MM.1S (cell line): ENCODE measurements at regions not wholly inside any gene's neighbourhood (a gene's known extent, or its start where the extent isn't known, plus 50 kb on each side); places are given as distances from the start of the nearest gene placed in this dataset.

Experiments
- DNase-seq: peaks from one replicate; pipeline ENCODE4 v3.0.0-alpha.2; 2015
- H2AFZ ChIP-seq: fragments of 300-600 bp; sonication (generic); 2 replicates; pipeline ENCODE4 v1.6.0; 2016; ENCODE audit warnings: antibody characterized with exemption, low read length
- H3F3A ChIP-seq: fragments of 300-600 bp; sonication (generic); 2 replicates; pipeline ENCODE4 v1.6.1; 2016; ENCODE audit warnings: mild to moderate bottlenecking, antibody characterized with exemption, low read length, moderate library complexity, mixed read lengths; ENCODE audit not compliant: insufficient read depth
- H3K27ac ChIP-seq: fragments of 300-600 bp; sonication (generic); 2 replicates; pipeline ENCODE4 v1.5.1; 2016; ENCODE audit warnings: mild to moderate bottlenecking, low read length
- H3K27me3 ChIP-seq: fragments of 300-600 bp; sonication (generic); replicated peaks from 2 replicates; pipeline ENCODE4 v1.6.0; 2016; ENCODE audit warnings: low read length; ENCODE audit not compliant: insufficient read depth
- H3K36me3 ChIP-seq: fragments of 300-600 bp; sonication (generic); replicated peaks from 2 replicates; pipeline ENCODE4 v1.6.1; 2016; ENCODE audit warnings: mild to moderate bottlenecking, low read length, mixed read lengths; ENCODE audit not compliant: insufficient read depth
- H3K4me1 ChIP-seq: fragments of 300-600 bp; sonication (generic); 2 replicates; pipeline ENCODE4 v1.6.1; 2016; ENCODE audit warnings: low read length, mixed read lengths
- H3K4me2 ChIP-seq: fragments of 300-600 bp; sonication (generic); 2 replicates; pipeline ENCODE4 v1.6.0; 2016; ENCODE audit warnings: low read depth, low read length
- H3K4me3 ChIP-seq: fragments of 300-600 bp; sonication (generic); 2 replicates; pipeline ENCODE4 v1.5.1; 2016; ENCODE audit warnings: low read length, mixed read lengths
- H3K79me2 ChIP-seq: fragments of 300-600 bp; sonication (generic); 2 replicates; pipeline ENCODE4 v1.6.1; 2016; ENCODE audit warnings: mixed run types, low read length, mixed read lengths
- H3K9ac ChIP-seq: fragments of 300-600 bp; sonication (generic); 2 replicates; pipeline ENCODE4 v1.6.1; 2016; ENCODE audit warnings: low read length, mixed read lengths
- H3K9me2 ChIP-seq: fragments of 300-600 bp; sonication (generic); replicated peaks from 2 replicates; pipeline ENCODE4 v1.6.1; 2016; ENCODE audit warnings: mild to moderate bottlenecking, low read length, mixed read lengths; ENCODE audit not compliant: insufficient read depth
- H3K9me3 ChIP-seq: fragments of 300-600 bp; sonication (generic); replicated peaks from 2 replicates; pipeline ENCODE4 v1.6.1; 2016; ENCODE audit warnings: mild to moderate bottlenecking, low read length, mixed read lengths; ENCODE audit not compliant: insufficient read depth
- H4K20me1 ChIP-seq: fragments of 300-600 bp; sonication (generic); 2 replicates; pipeline ENCODE4 v1.6.1; 2016; ENCODE audit warnings: mild to moderate bottlenecking, low read length, moderate library complexity, mixed read lengths; ENCODE audit not compliant: insufficient read depth
- CTCF ChIP-seq: fragments of 300-600 bp; sonication (generic); IDR thresholded peaks from 2 replicates; pipeline ENCODE4 v1.5.1; 2016; ENCODE audit warnings: antibody characterized with exemption, low read length, mixed read lengths
- EZH2 ChIP-seq: fragments of 300-600 bp; sonication (generic); optimal IDR thresholded peaks from 2 replicates; pipeline ENCODE3; 2017; ENCODE audit warnings: low read depth, mild to moderate bottlenecking, antibody characterized with exemption, low read length, mixed read lengths
- EZH2phosphoT487 ChIP-seq: fragments of 300-600 bp; sonication (generic); IDR thresholded peaks from 2 replicates; pipeline ENCODE4 v1.6.1; 2018; ENCODE audit warnings: antibody characterized with exemption, low read length

GRCh38 chr1:30600706-30601105 is 122.7 kb downstream of the MATN1 start:
- Histone ChIP-seq H2AFZ (no peak overlapping the region), H3K9me2 (no peaks in the 10 kb centered on the region)

GRCh38 chr1:30600258-30600657 is 123.1 kb downstream of the MATN1 start:
- no peaks in the 10 kb centered on the region for H3K79me2 ChIP-seq
- peaks cover 96% of the 10 kb centered on the region for H3K27me3 ChIP-seq
- no peaks in the 10 kb centered on the region for H3F3A ChIP-seq
- no peaks in the 10 kb centered on the region for H3K36me3 ChIP-seq
- H3K27ac ChIP-seq, result no peak overlapping the region
- no peaks in the 10 kb centered on the region for H3K4me1 ChIP-seq
- no peaks in the 10 kb centered on the region for H4K20me1 ChIP-seq
- no peak overlapping the region for H3K9ac ChIP-seq
- no peak overlapping the region for H2AFZ ChIP-seq
- H3K9me3 ChIP-seq, result no peaks in the 10 kb centered on the region
- no peaks in the 10 kb centered on the region for H3K9me2 ChIP-seq
- no peak for DNase-seq
- no peak overlapping the region for H3K4me3 ChIP-seq
- H3K4me2 ChIP-seq, result no peak overlapping the region
- no peak for TF ChIP-seq EZH2
- TF ChIP-seq EZH2phosphoT487, result no peak
- TF ChIP-seq CTCF, result no peak

More at GRCh38 chr1:30600706-30601105, 122.7 kb downstream of the MATN1 start:
- H4K20me1 ChIP-seq, result no peaks in the 10 kb centered on the region
- H3K9ac ChIP-seq, result no peak overlapping the region
- H3K27me3 ChIP-seq, result peaks cover 96% of the 10 kb centered on the region
- DNase-seq, result no peak
- H3K27ac ChIP-seq, result no peak overlapping the region
- no peaks in the 10 kb centered on the region for H3F3A ChIP-seq
- no peaks in the 10 kb centered on the region for H3K9me3 ChIP-seq
- no peaks in the 10 kb centered on the region for H3K36me3 ChIP-seq
- no peak for TF ChIP-seq CTCF
- no peak for TF ChIP-seq EZH2
- no peaks in the 10 kb centered on the region for H3K4me1 ChIP-seq
- no peak overlapping the region for H3K4me3 ChIP-seq
- no peaks in the 10 kb centered on the region for H3K79me2 ChIP-seq
- no peak overlapping the region for H3K4me2 ChIP-seq

- Histone ChIP-seq H3K9me2 (no peaks in the 10 kb centered on the region), H3K27ac (no peak overlapping the region), H3K4me1 (no peaks in the 10 kb centered on the region), H4K20me1 (no peaks in the 10 kb centered on the region), H3K36me3 (no peaks in the 10 kb centered on the region), H3K9me3 (no peaks in the 10 kb centered on the region), H2AFZ (no peak overlapping the region), H3K27me3 (peaks cover 96% of the 10 kb centered on the region), H3K79me2 (no peaks in the 10 kb centered on the region), H3K4me2 (no peak overlapping the region), H3F3A (no peaks in the 10 kb centered on the region), H3K9ac (no peak overlapping the region), H3K4me3 (no peak overlapping the region)
- DNase-seq, result no peak
- no peak for TF ChIP-seq CTCF
- TF ChIP-seq EZH2, result no peak
- no peak for TF ChIP-seq EZH2phosphoT487
Measured at GRCh38 chr1:30599721-30600120, 123.7 kb downstream of the MATN1 start.
